IMR-90 (cell line): ENCODE measurements at regions not wholly inside any gene's neighbourhood (a gene's known extent, or its start where the extent isn't known, plus 50 kb on each side); places are given as distances from the start of the nearest gene placed in this dataset.

ENCODE experiments used
- ATAC-seq: fragments of 200-7000 bp; cut with Tn5 transposase; 2 replicates; pipeline ENCODE4 v1.9.1; 2020; ENCODE audit warnings: low read depth, mild to moderate bottlenecking, moderate library complexity
- BruUV-seq: library from RNA; stranded (reverse); fragments of 400-500 nt; replicated peaks from 2 replicates; lab custom pipeline; 2021; lab: Mats Ljungman, UMichigan
- CTCF ChIA-PET: fragments of 300-600 bp; formaldehyde crosslinking; extraction: SDS; loops from one replicate; lab custom pipeline; 2021; ENCODE audit warnings: antibody characterized with exemption; lab: Yijun Ruan, JAX
- POLR2A ChIA-PET: fragments of 300-600 bp; sonication (Branson Sonifier 250); formaldehyde crosslinking; loops from one replicate; lab custom pipeline; 2022; ENCODE audit warnings: antibody characterized with exemption; ENCODE audit not compliant: unreplicated experiment; lab: Charles Lee
- DNase-seq: peaks from one replicate; pipeline ENCODE4 v3.0.0; 2013
- H2AFZ ChIP-seq: replicated peaks from 2 replicates; pipeline ENCODE3; 2013; ENCODE audit warnings: low read length, mild to moderate bottlenecking; ENCODE audit not compliant: poor library complexity
- H2AK5ac ChIP-seq: 2 replicates; pipeline ENCODE4 v1.6.1; 2013; ENCODE audit warnings: low read depth, low read length, inconsistent platforms
- H2AK9ac ChIP-seq: replicated peaks from 2 replicates; pipeline ENCODE3; 2013; ENCODE audit warnings: mild to moderate bottlenecking, low read depth, low read length, moderate library complexity; ENCODE audit not compliant: poor library complexity
- H2BK120ac ChIP-seq: 2 replicates; pipeline ENCODE4 v1.6.1; 2013; ENCODE audit warnings: low read depth, low read length, inconsistent platforms
- H2BK15ac ChIP-seq: 3 replicates; pipeline ENCODE4 v1.6.1; 2013; ENCODE audit warnings: low read depth, low read length, inconsistent platforms
- H2BK20ac ChIP-seq: 2 replicates; pipeline ENCODE4 v1.6.1; 2013; ENCODE audit warnings: low read depth, mild to moderate bottlenecking, inconsistent platforms, low read length, moderate library complexity
- H2BK5ac ChIP-seq: 2 replicates; pipeline ENCODE4 v1.6.1; 2013; ENCODE audit warnings: mild to moderate bottlenecking, low read depth, low read length, inconsistent platforms; ENCODE audit not compliant: poor library complexity, severe bottlenecking
- H3K14ac ChIP-seq: replicated peaks from 2 replicates; pipeline ENCODE4 v1.6.1; 2013; ENCODE audit warnings: low read depth, low read length, inconsistent platforms
- H3K18ac ChIP-seq: 2 replicates; pipeline ENCODE4 v1.6.1; 2013; ENCODE audit warnings: low read depth, low read length, control low read depth
- H3K23ac ChIP-seq: 2 replicates; pipeline ENCODE4 v1.6.1; 2013; ENCODE audit warnings: low read depth, low read length, inconsistent platforms
- H3K27ac ChIP-seq: 2 replicates; pipeline ENCODE4 v1.5.1; 2013; ENCODE audit warnings: mild to moderate bottlenecking, control low read depth, low read length; ENCODE audit not compliant: insufficient read depth
- H3K27me3 ChIP-seq: 2 replicates; pipeline ENCODE4 v1.6.1; 2013; ENCODE audit warnings: low read length; ENCODE audit not compliant: control insufficient read depth, insufficient read depth
- H3K36me3 ChIP-seq: 2 replicates; pipeline ENCODE4 v1.6.1; 2013; ENCODE audit warnings: low read length, mixed read lengths; ENCODE audit not compliant: control insufficient read depth, insufficient read depth
- H3K4ac ChIP-seq: 2 replicates; pipeline ENCODE4 v1.6.1; 2013; ENCODE audit warnings: low read depth, low read length, inconsistent platforms
- H3K4me1 ChIP-seq: 2 replicates; pipeline ENCODE4 v1.6.1; 2013; ENCODE audit warnings: low read length, mixed read lengths; ENCODE audit not compliant: control insufficient read depth, insufficient read depth
- H3K4me2 ChIP-seq: 2 replicates; pipeline ENCODE4 v1.6.1; 2013; ENCODE audit warnings: low read depth, mild to moderate bottlenecking, control low read depth, low read length, moderate library complexity
- H3K4me3 ChIP-seq: 2 replicates; pipeline ENCODE4 v1.5.1; 2013; ENCODE audit warnings: low read depth, mild to moderate bottlenecking, control low read depth, low read length, moderate library complexity; ENCODE audit not compliant: insufficient read depth
- H3K56ac ChIP-seq: 2 replicates; pipeline ENCODE4 v1.6.1; 2013; ENCODE audit warnings: low read length, inconsistent platforms; ENCODE audit not compliant: insufficient read depth; ENCODE audit errors: extremely low read depth
- H3K79me1 ChIP-seq, 2 experiments: 2 replicates each; pipeline ENCODE4 v1.6.1; 2013; ENCODE audit warnings: low read length in 2 of 2, inconsistent platforms in 1 of 2, low read depth in 1 of 2
- H3K9ac ChIP-seq: 2 replicates; pipeline ENCODE4 v1.6.1; 2013; ENCODE audit warnings: low read depth, low read length, control low read depth
- H3K9me1 ChIP-seq: 2 replicates; pipeline ENCODE4 v1.6.1; 2013; ENCODE audit warnings: low read length, inconsistent platforms; ENCODE audit not compliant: insufficient read depth
- H3K9me3 ChIP-seq: 2 replicates; pipeline ENCODE4 v1.6.1; 2013; ENCODE audit warnings: low read length; ENCODE audit not compliant: control insufficient read depth, insufficient read depth
- H4K20me1 ChIP-seq: 2 replicates; pipeline ENCODE4 v1.6.1; 2013; ENCODE audit warnings: low read length, inconsistent platforms; ENCODE audit not compliant: insufficient read depth
- H4K5ac ChIP-seq: 2 replicates; pipeline ENCODE4 v1.6.1; 2013; ENCODE audit warnings: mild to moderate bottlenecking, low read depth, low read length, control low read depth
- H4K8ac ChIP-seq, 2 experiments: 2 replicates each; pipeline ENCODE4 v1.6.1; 2013; ENCODE audit warnings: low read depth in 2 of 2, low read length in 2 of 2, control low read depth in 1 of 2, inconsistent platforms in 1 of 2
- H4K91ac ChIP-seq: 2 replicates; pipeline ENCODE4 v1.6.1; 2013; ENCODE audit warnings: low read depth, low read length, inconsistent platforms; ENCODE audit not compliant: insufficient read depth
- BHLHE40 ChIP-seq: fragments of 150-350 bp; IDR thresholded peaks from 2 replicates; pipeline ENCODE4 v1.6.1; 2016; ENCODE audit warnings: mild to moderate bottlenecking, low read depth, low read length
- CEBPB ChIP-seq: IDR thresholded peaks from 2 replicates; pipeline ENCODE4 v1.6.1; 2012; ENCODE audit warnings: low read depth, low read length, improper control_type of control experiment
- CHD1 ChIP-seq: IDR thresholded peaks from 2 replicates; pipeline ENCODE4 v1.6.1; 2012; ENCODE audit warnings: low read depth, low read length, improper control_type of control experiment
- FOS ChIP-seq: fragments of 150-350 bp; IDR thresholded peaks from 2 replicates; pipeline ENCODE4 v1.6.1; 2016; ENCODE audit warnings: low read depth, low read length
- MAFK ChIP-seq: IDR thresholded peaks from 2 replicates; pipeline ENCODE4 v1.6.1; 2012; ENCODE audit warnings: low read depth, low read length, improper control_type of control experiment
- MAZ ChIP-seq: IDR thresholded peaks from 2 replicates; pipeline ENCODE4 v1.6.1; 2012; ENCODE audit warnings: low read depth, mild to moderate bottlenecking, low read length, improper control_type of control experiment, moderate library complexity, borderline replicate concordance
- MXI1 ChIP-seq: IDR thresholded peaks from 2 replicates; pipeline ENCODE4 v1.6.1; 2012; ENCODE audit warnings: low read depth, mild to moderate bottlenecking, low read length, moderate library complexity, borderline replicate concordance
- NFE2L2 ChIP-seq: fragments of 150-350 bp; IDR thresholded peaks from 2 replicates; pipeline ENCODE4 v1.6.1; 2016; ENCODE audit warnings: low read depth, mild to moderate bottlenecking, low read length
- POLR2A ChIP-seq: IDR thresholded peaks from 2 replicates; pipeline ENCODE4 v1.6.1; 2012; ENCODE audit warnings: mild to moderate bottlenecking, low read depth, low read length
- RAD21 ChIP-seq: IDR thresholded peaks from 2 replicates; pipeline ENCODE4 v1.6.1; 2012; ENCODE audit warnings: low read length, improper control_type of control experiment
- RCOR1 ChIP-seq: IDR thresholded peaks from 2 replicates; pipeline ENCODE4 v1.6.1; 2012; ENCODE audit warnings: mild to moderate bottlenecking, low read length, improper control_type of control experiment; ENCODE audit not compliant: insufficient replicate concordance
- RFX5 ChIP-seq: IDR thresholded peaks from 2 replicates; pipeline ENCODE4 v1.8.0; 2012; ENCODE audit warnings: low read depth, mild to moderate bottlenecking, low read length, moderate library complexity
- SMC3 ChIP-seq: fragments of 150-350 bp; IDR thresholded peaks from 2 replicates; pipeline ENCODE4 v1.6.1; 2016; ENCODE audit warnings: low read depth, mild to moderate bottlenecking, antibody characterized with exemption, low read length, moderate library complexity
- WGBS, 2 experiments: methylation state at CpG; one replicate each; pipeline versions ENCODE4 v1.1.5 to v1.1.7; 2013; ENCODE audit warnings: missing lambda C conversion rate in 2 of 2; ENCODE audit not compliant: insufficient read length in 1 of 2; ENCODE audit errors: extremely low coverage in 2 of 2; 5-methylcytosine and 5-hydroxymethylcytosine counted together
- dilution Hi-C: fragments of 300-500 bp; cut with HindIII; formaldehyde crosslinking; loops from one replicate; pipeline ENCODE4 v1.14.3; 2018; ENCODE audit warnings: low sequenced_read_pairs; ENCODE audit not compliant: unreplicated experiment
- in situ Hi-C: fragments of 300-500 bp; cut with MboI; formaldehyde crosslinking; loops from 3 replicates; pipeline ENCODE4 v1.14.3; 2019; ENCODE audit warnings: low sequenced_read_pairs, inconsistent platforms, mixed read lengths
- intact Hi-C: fragments of 100-400 bp; cut with micrococcal nuclease; formaldehyde crosslinking; loops from 2 replicates; pipeline ENCODE4 v1.10.0; 2022
- TF ChIP-seq, protein P1 (sequence below): fragments of 150-350 bp; IDR thresholded peaks from 2 replicates; pipeline ENCODE4 v1.6.1; 2017; ENCODE audit warnings: mild to moderate bottlenecking, antibody characterized with exemption, low read length, low read depth
- TF ChIP-seq, protein P2 (sequence below): conservative IDR thresholded peaks from 2 replicates; pipeline ENCODE4 v1.5.1; 2012; ENCODE audit warnings: mild to moderate bottlenecking, low read depth, low read length, improper control_type of control experiment
- TF ChIP-seq, protein P3 (sequence below): fragments of 150-350 bp; IDR thresholded peaks from 2 replicates; pipeline ENCODE4 v1.6.1; 2016; ENCODE audit warnings: low read depth, mild to moderate bottlenecking, low read length, moderate library complexity, borderline replicate concordance

DNA sequence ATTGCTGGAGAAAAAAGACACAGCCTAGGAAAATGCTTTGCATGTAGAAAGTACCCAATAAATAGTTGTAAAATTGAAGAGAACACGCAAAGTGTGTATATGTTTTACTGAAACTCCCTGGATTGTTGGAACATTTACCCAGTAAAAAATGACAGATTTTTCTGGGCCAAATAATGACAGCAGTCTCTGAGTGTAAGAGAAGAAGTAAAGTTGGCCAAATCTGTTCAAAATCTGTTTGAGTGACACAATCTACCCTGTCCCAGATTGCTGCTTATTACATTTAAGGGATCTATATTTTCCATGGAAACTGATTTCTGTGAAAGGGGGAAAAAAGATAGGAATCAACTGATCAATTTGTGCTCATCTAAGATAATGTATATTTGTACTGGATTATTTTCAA lies 267.9 kb downstream of the TUSC7 start:
- intact Hi-C loops: no loop called here
- CTCF ChIA-PET: no interaction called here
- no peak overlapping the region for H3K9ac ChIP-seq
- H4K5ac ChIP-seq: no peak overlapping the region
- POLR2A ChIA-PET: no interaction called here
- H3K36me3 ChIP-seq: no peaks in the 10 kb centered on the region
- no peak overlapping the region for H3K56ac ChIP-seq
- no peak overlapping the region for H3K23ac ChIP-seq
- WGBS, 2 experiments: no CpG with 5 or more reads among the region's 1 CpG
- no TSS peak for BruUV-seq
- DNase-seq: no peak
- H2BK15ac ChIP-seq: no peak overlapping the region
- no peak overlapping the region for H2BK120ac ChIP-seq
- dilution Hi-C loops: no loop called here
- H3K4me3 ChIP-seq: no peak overlapping the region
- H3K27me3 ChIP-seq: no peaks in the 10 kb centered on the region
- H3K4ac ChIP-seq: no peak overlapping the region
- H3K14ac ChIP-seq: no peak overlapping the region
- H4K20me1 ChIP-seq: no peaks in the 10 kb centered on the region
- no peak overlapping the region for H3K18ac ChIP-seq
- no peak overlapping the region for H2AK5ac ChIP-seq
- H2BK20ac ChIP-seq: no peak overlapping the region
- in situ Hi-C loops: no loop called here
- no peak overlapping the region for H3K27ac ChIP-seq
- no peak overlapping the region for H2BK5ac ChIP-seq
- H2AK9ac ChIP-seq: no peak overlapping the region
- no peaks in the 10 kb centered on the region for H3K4me1 ChIP-seq
- no peak for ATAC-seq
- no peaks in the 10 kb centered on the region for H3K9me1 ChIP-seq
- no peak for TF ChIP-seq CEBPB
- no peak for TF ChIP-seq MAZ
- TF ChIP-seq SMC3: no peak
- TF ChIP-seq, protein P1, sequence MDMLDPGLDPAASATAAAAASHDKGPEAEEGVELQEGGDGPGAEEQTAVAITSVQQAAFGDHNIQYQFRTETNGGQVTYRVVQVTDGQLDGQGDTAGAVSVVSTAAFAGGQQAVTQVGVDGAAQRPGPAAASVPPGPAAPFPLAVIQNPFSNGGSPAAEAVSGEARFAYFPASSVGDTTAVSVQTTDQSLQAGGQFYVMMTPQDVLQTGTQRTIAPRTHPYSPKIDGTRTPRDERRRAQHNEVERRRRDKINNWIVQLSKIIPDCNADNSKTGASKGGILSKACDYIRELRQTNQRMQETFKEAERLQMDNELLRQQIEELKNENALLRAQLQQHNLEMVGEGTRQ: no peak
- no peak for TF ChIP-seq RFX5
- TF ChIP-seq NFE2L2: no peak
- no peak for TF ChIP-seq FOS
- TF ChIP-seq, protein P2, sequence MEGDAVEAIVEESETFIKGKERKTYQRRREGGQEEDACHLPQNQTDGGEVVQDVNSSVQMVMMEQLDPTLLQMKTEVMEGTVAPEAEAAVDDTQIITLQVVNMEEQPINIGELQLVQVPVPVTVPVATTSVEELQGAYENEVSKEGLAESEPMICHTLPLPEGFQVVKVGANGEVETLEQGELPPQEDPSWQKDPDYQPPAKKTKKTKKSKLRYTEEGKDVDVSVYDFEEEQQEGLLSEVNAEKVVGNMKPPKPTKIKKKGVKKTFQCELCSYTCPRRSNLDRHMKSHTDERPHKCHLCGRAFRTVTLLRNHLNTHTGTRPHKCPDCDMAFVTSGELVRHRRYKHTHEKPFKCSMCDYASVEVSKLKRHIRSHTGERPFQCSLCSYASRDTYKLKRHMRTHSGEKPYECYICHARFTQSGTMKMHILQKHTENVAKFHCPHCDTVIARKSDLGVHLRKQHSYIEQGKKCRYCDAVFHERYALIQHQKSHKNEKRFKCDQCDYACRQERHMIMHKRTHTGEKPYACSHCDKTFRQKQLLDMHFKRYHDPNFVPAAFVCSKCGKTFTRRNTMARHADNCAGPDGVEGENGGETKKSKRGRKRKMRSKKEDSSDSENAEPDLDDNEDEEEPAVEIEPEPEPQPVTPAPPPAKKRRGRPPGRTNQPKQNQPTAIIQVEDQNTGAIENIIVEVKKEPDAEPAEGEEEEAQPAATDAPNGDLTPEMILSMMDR: no peak
- TF ChIP-seq POLR2A: no peak
- TF ChIP-seq RCOR1: no peak
- TF ChIP-seq, protein P3, sequence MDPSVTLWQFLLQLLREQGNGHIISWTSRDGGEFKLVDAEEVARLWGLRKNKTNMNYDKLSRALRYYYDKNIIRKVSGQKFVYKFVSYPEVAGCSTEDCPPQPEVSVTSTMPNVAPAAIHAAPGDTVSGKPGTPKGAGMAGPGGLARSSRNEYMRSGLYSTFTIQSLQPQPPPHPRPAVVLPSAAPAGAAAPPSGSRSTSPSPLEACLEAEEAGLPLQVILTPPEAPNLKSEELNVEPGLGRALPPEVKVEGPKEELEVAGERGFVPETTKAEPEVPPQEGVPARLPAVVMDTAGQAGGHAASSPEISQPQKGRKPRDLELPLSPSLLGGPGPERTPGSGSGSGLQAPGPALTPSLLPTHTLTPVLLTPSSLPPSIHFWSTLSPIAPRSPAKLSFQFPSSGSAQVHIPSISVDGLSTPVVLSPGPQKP: no peak
- no peak for TF ChIP-seq RAD21
- no peak for TF ChIP-seq BHLHE40
- no peak for TF ChIP-seq CHD1
- TF ChIP-seq MAFK: no peak
- no peak for TF ChIP-seq MXI1
- no peak overlapping the region for H2AFZ ChIP-seq
- H4K8ac ChIP-seq: no peak overlapping the region
- no peak overlapping the region for H4K91ac ChIP-seq
- no peak overlapping the region for H3K4me2 ChIP-seq
- H3K79me1 ChIP-seq: no peaks in the 10 kb centered on the region
- no peaks in the 10 kb centered on the region for H3K9me3 ChIP-seq
